ENCODE measurements at regions not wholly inside any gene's neighbourhood (a gene's known extent, or its start where the extent isn't known, plus 50 kb on each side); places are given as distances from the start of the nearest gene placed in this dataset.

- TF ChIP-seq CTCF (IDR thresholded peaks at IDR 0.05; ENCODE audit: insufficient read depth, missing control alignments): no peak
- DNase-seq (ENCODE audit: insufficient read length, low spot score): no peak
- no peak for FAIRE-seq
These were observed 401.4 kb downstream of the TMEM161B start for GRCh38 chr5:87867281-87867680.

GRCh38 chr5:87853541-87853940 is 415.1 kb downstream of the TMEM161B start:
- DNase-seq (ENCODE audit: insufficient read length, low spot score) (no peak), FAIRE-seq (no peak)
- TF ChIP-seq CTCF (IDR thresholded peaks at IDR 0.05; ENCODE audit: insufficient read depth, missing control alignments): no peak

- no peak for DNase-seq (ENCODE audit: insufficient read length, low spot score)
- TF ChIP-seq CTCF (IDR thresholded peaks at IDR 0.05; ENCODE audit: insufficient read depth, missing control alignments): no peak
- no peak for FAIRE-seq
These were observed 417.0 kb downstream of the TMEM161B start for GRCh38 chr5:87851603-87852002.

- no peak for TF ChIP-seq CTCF (IDR thresholded peaks at IDR 0.05; ENCODE audit: insufficient read depth, missing control alignments)
- FAIRE-seq: no peak
- no peak for DNase-seq (ENCODE audit: insufficient read length, low spot score)
These were observed 417.8 kb downstream of the TMEM161B start for GRCh38 chr5:87850843-87851242.

- DNase-seq (ENCODE audit: insufficient read length, low spot score): no peak
- FAIRE-seq: no peak
- TF ChIP-seq CTCF (IDR thresholded peaks at IDR 0.05; ENCODE audit: insufficient read depth, missing control alignments): no peak
These were observed 422.9 kb downstream of the TMEM161B start for GRCh38 chr5:87845734-87846133.

- no peak for FAIRE-seq
- DNase-seq (ENCODE audit: insufficient read length, low spot score): no peak
- no peak for TF ChIP-seq CTCF (IDR thresholded peaks at IDR 0.05; ENCODE audit: insufficient read depth, missing control alignments)
These were observed 423.8 kb downstream of the TMEM161B start for GRCh38 chr5:87844866-87845265.

- no peak for DNase-seq (ENCODE audit: insufficient read length, low spot score)
- no peak for TF ChIP-seq CTCF (IDR thresholded peaks at IDR 0.05; ENCODE audit: insufficient read depth, missing control alignments)
- FAIRE-seq: peak; percentile 6
These were observed 424.2 kb downstream of the TMEM161B start for GRCh38 chr5:87844449-87844848.

All from D721Med (cell line).